Breast epithelium (tissue), 4 donors: ENCODE measurements at regions not wholly inside any gene's neighbourhood (a gene's known extent, or its start where the extent isn't known, plus 50 kb on each side); places are given as distances from the start of the nearest gene placed in this dataset.

Source experiments
- DNase-seq, 2 donors: peaks; one replicate each; pipeline ENCODE4 v3.0.0-alpha.2; 2019; ENCODE audit warnings: low spot score in 2 of 2
- H3K27ac ChIP-seq, 2 donors: fragments of 200-600 bp; sonication (generic) in 1 of 2; one replicate each; pipeline ENCODE4 v1.5.1; 2016 to 2019; ENCODE audit warnings: mild to moderate bottlenecking in 1 of 2
- H3K27me3 ChIP-seq, 2 donors: fragments of 200-600 bp; sonication (generic) in 1 of 2; one replicate each; pipeline versions ENCODE4 v1.5.1 to v1.6.0; 2017 to 2019; ENCODE audit warnings: control low read depth in 1 of 2, mild to moderate bottlenecking in 1 of 2
- H3K36me3 ChIP-seq: fragments of 200-600 bp; one replicate; pipeline ENCODE4 v1.5.1; 2019
- H3K4me1 ChIP-seq, 2 donors: fragments of 200-600 bp; sonication (generic); one replicate each; pipeline ENCODE4 v1.5.1; 2016 to 2019; ENCODE audit warnings: control low read depth in 1 of 2
- H3K4me3 ChIP-seq, 3 donors: fragments of 200-600 bp; sonication (generic); 1 replicate in 2 of 3; 2 replicates in 1 of 3; pipeline ENCODE4 v1.5.1; 2016 to 2019; ENCODE audit warnings: mild to moderate bottlenecking in 3 of 3, moderate library complexity in 2 of 3
- H3K9me3 ChIP-seq, 2 donors: fragments of 200-600 bp; sonication (generic) in 1 of 2; one replicate each; pipeline ENCODE4 v1.5.1; 2016 to 2019; ENCODE audit warnings: control low read depth in 1 of 2
- POLR2A ChIP-seq: fragments of 450-650 bp; IDR thresholded peaks from one replicate; pipeline ENCODE4 v1.6.1; 2016; ENCODE audit warnings: antibody characterized with exemption, mild to moderate bottlenecking, moderate library complexity
- POLR2AphosphoS5 ChIP-seq, 3 donors: sonication (generic); formaldehyde crosslinking; IDR thresholded peaks; one replicate each; pipeline ENCODE4 v1.6.1; 2017; ENCODE audit warnings: antibody characterized with exemption in 3 of 3
- intact Hi-C: fragments of 100-400 bp; cut with DNase I; formaldehyde crosslinking; loops from one replicate; pipeline ENCODE4 v1.15.1; 2023; ENCODE audit warnings: low total_unique reads
- TF ChIP-seq, protein P1 (sequence below), 3 donors: fragments of 450-650 bp; IDR thresholded peaks; one replicate each; pipeline ENCODE4 v1.5.1; 2016 to 2017; ENCODE audit warnings: antibody characterized with exemption in 3 of 3, mild to moderate bottlenecking in 3 of 3, moderate library complexity in 3 of 3

- intact Hi-C loops: no loop called here
- no peaks in the 10 kb centered on the region for H3K36me3 ChIP-seq
- no peaks in the 10 kb centered on the region for H3K9me3 ChIP-seq
- H3K4me1 ChIP-seq: no peaks in the 10 kb centered on the region
- H3K27ac ChIP-seq: no peak overlapping the region
- TF ChIP-seq POLR2A: no peak
- TF ChIP-seq, protein P1, sequence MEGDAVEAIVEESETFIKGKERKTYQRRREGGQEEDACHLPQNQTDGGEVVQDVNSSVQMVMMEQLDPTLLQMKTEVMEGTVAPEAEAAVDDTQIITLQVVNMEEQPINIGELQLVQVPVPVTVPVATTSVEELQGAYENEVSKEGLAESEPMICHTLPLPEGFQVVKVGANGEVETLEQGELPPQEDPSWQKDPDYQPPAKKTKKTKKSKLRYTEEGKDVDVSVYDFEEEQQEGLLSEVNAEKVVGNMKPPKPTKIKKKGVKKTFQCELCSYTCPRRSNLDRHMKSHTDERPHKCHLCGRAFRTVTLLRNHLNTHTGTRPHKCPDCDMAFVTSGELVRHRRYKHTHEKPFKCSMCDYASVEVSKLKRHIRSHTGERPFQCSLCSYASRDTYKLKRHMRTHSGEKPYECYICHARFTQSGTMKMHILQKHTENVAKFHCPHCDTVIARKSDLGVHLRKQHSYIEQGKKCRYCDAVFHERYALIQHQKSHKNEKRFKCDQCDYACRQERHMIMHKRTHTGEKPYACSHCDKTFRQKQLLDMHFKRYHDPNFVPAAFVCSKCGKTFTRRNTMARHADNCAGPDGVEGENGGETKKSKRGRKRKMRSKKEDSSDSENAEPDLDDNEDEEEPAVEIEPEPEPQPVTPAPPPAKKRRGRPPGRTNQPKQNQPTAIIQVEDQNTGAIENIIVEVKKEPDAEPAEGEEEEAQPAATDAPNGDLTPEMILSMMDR (IDR thresholded peaks at IDR 0.05): no peak
- TF ChIP-seq POLR2AphosphoS5 (IDR thresholded peaks at IDR 0.05): no peak
- H3K4me3 ChIP-seq: no peak overlapping the region
- H3K27me3 ChIP-seq: peaks cover 0 to 74% of the 10 kb centered on the region in 2 donors
- no peak for DNase-seq
These were observed 76.0 kb upstream of the AP1S2 start for GRCh38 chrX:15930585-15930984.

GRCh38 chrX:15929194-15929593 is 74.6 kb upstream of the AP1S2 start:
- intact Hi-C loops: loop anchor here (2.0 kb wide), 1 partner anchor 60 kb away; no protein-coding TSS in a partner anchor
- no peaks in the 10 kb centered on the region for H3K4me1 ChIP-seq
- H3K27ac ChIP-seq: no peak overlapping the region
- peaks cover 0 to 73% of the 10 kb centered on the region in 2 donors for H3K27me3 ChIP-seq
- no peak overlapping the region for H3K4me3 ChIP-seq
- no peaks in the 10 kb centered on the region for H3K36me3 ChIP-seq
- H3K9me3 ChIP-seq: no peaks in the 10 kb centered on the region
- no peak for DNase-seq
- TF ChIP-seq, protein P1 (IDR thresholded peaks at IDR 0.05): no peak
- no peak for TF ChIP-seq POLR2AphosphoS5 (IDR thresholded peaks at IDR 0.05)
- TF ChIP-seq POLR2A: no peak

DNA sequence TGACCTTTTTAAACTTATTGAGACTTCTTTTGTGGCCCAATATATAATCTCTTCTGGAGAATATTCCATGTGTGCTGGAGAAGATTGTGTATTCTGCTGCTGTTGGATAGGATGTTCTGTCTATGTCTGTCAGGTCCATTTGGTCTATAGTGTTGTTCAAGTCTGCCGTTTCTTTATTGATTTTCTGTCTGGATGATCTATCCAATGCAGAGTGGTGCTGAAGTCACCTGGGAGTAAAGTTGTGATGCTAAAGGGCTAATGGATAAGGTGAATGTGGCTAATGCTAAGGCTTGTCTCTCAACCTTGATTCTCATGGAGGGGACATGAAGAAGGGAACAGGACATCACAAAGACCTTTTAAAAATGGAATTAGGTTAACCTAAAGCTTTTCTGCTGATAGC is 72.0 kb upstream of the AP1S2 start:
- TF ChIP-seq POLR2AphosphoS5 (IDR thresholded peaks at IDR 0.05) (no peak), POLR2A (no peak)
- TF ChIP-seq, protein P1 (IDR thresholded peaks at IDR 0.05): no peak
- Histone ChIP-seq H3K27me3 (peaks cover 0 to 62% of the 10 kb centered on the region in 2 donors), H3K9me3 (no peaks in the 10 kb centered on the region), H3K27ac (no peak overlapping the region), H3K4me1 (no peaks in the 10 kb centered on the region), H3K36me3 (no peaks in the 10 kb centered on the region), H3K4me3 (no peak overlapping the region)
- no peak for DNase-seq
- intact Hi-C loops: no loop called here

- TF ChIP-seq POLR2A (no peak), POLR2AphosphoS5 (IDR thresholded peaks at IDR 0.05) (no peak)
- TF ChIP-seq, protein P1 (IDR thresholded peaks at IDR 0.05): no peak
These were observed 63.4 kb upstream of the AP1S2 start for GRCh38 chrX:15918003-15918402.

DNA sequence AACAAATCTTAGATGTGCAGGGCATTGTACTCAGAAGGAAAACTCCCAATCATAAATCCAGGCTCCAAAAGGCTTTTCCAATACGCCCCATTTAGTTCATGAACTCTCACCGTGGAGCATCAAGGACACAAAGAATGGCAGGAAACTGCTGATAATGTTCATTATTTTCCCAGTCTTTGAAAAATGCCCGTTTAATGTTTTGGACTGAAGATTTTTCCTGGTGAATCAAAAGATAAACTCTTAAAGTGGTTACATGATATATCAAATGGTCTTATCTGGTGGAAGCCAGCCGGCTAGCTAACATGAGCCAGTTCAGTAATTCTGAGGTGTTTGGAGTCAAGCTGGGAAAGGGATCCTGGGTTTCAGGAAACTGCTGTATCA is 62.1 kb upstream of the AP1S2 start:
- intact Hi-C loops: no loop called here
- TF ChIP-seq POLR2A (no peak), POLR2AphosphoS5 (IDR thresholded peaks at IDR 0.05) (no peak)
- TF ChIP-seq, protein P1 (IDR thresholded peaks at IDR 0.05): no peak
- no peaks in the 10 kb centered on the region for H3K36me3 ChIP-seq
- H3K4me3 ChIP-seq: no peak overlapping the region
- H3K27me3 ChIP-seq: peaks cover 0 to 45% of the 10 kb centered on the region in 2 donors
- no peak overlapping the region for H3K27ac ChIP-seq
- no peak for DNase-seq
- H3K9me3 ChIP-seq: no peaks in the 10 kb centered on the region
- no peaks in the 10 kb centered on the region for H3K4me1 ChIP-seq

More at GRCh38 chrX:15918003-15918402, 63.4 kb upstream of the AP1S2 start:
- H3K36me3 ChIP-seq: no peaks in the 10 kb centered on the region
- peaks cover 0 to 50% of the 10 kb centered on the region in 2 donors for H3K27me3 ChIP-seq
- H3K27ac ChIP-seq: no peak overlapping the region
- no peak overlapping the region for H3K4me3 ChIP-seq
- intact Hi-C loops: no loop called here
- H3K9me3 ChIP-seq: no peaks in the 10 kb centered on the region
- no peaks in the 10 kb centered on the region for H3K4me1 ChIP-seq
- no peak for DNase-seq
